GM23338 (cell line): ENCODE measurements at regions not wholly inside any gene's neighbourhood (a gene's known extent, or its start where the extent isn't known, plus 50 kb on each side); places are given as distances from the start of the nearest gene placed in this dataset.
A peak's percentile ranks its signal among the peaks of the same experiment; 100 is the strongest.

Source experiments
- ATAC-seq: fragments of 200-7000 bp; cut with Tn5 transposase; 3 replicates; pipeline ENCODE4 v1.9.1; 2020
- DNase-seq: peaks from one replicate; pipeline ENCODE4 v3.0.0-alpha.2; 2015; ENCODE audit warnings: low spot score
- H2AFZ ChIP-seq: fragments of 200-600 bp; sonication (generic); 2 replicates; pipeline ENCODE4 v1.8.0; 2016; ENCODE audit warnings: antibody characterized with exemption, mild to moderate bottlenecking, moderate library complexity
- H3F3A ChIP-seq: fragments of 200-600 bp; sonication (generic); replicated peaks from 2 replicates; pipeline ENCODE4 v1.8.0; 2017; ENCODE audit warnings: antibody characterized with exemption, mixed run types, low read depth
- H3K27ac ChIP-seq: fragments of 200-600 bp; sonication (generic); 2 replicates; pipeline ENCODE4 v1.6.1; 2016; ENCODE audit warnings: low read depth
- H3K27me3 ChIP-seq: fragments of 200-600 bp; sonication (generic); 2 replicates; pipeline ENCODE4 v1.8.0; 2016; ENCODE audit warnings: mild to moderate bottlenecking, mixed run types, moderate library complexity; ENCODE audit not compliant: insufficient read depth
- H3K36me3 ChIP-seq: fragments of 200-600 bp; sonication (generic); 2 replicates; pipeline ENCODE4 v1.8.0; 2016; ENCODE audit warnings: mild to moderate bottlenecking; ENCODE audit not compliant: insufficient read depth
- H3K4me1 ChIP-seq: fragments of 200-600 bp; sonication (generic); 2 replicates; pipeline ENCODE4 v1.8.0; 2016; ENCODE audit warnings: mild to moderate bottlenecking, moderate library complexity; ENCODE audit not compliant: insufficient read depth
- H3K4me2 ChIP-seq: fragments of 200-600 bp; sonication (generic); 2 replicates; pipeline ENCODE4 v1.7.1; 2017; ENCODE audit warnings: mixed run types
- H3K4me3 ChIP-seq: fragments of 200-600 bp; sonication (generic); 2 replicates; pipeline ENCODE4 v1.6.1; 2016; ENCODE audit warnings: mixed run types
- H3K79me2 ChIP-seq: fragments of 200-600 bp; sonication (generic); replicated peaks from 2 replicates; pipeline ENCODE4 v1.8.0; 2017; ENCODE audit warnings: mild to moderate bottlenecking; ENCODE audit not compliant: insufficient read depth
- H3K9me2 ChIP-seq: fragments of 200-600 bp; sonication (generic); 2 replicates; pipeline ENCODE4 v1.8.0; 2017; ENCODE audit not compliant: insufficient read depth
- H4K20me1 ChIP-seq: fragments of 200-600 bp; sonication (generic); replicated peaks from 2 replicates; pipeline ENCODE4 v1.8.0; 2017; ENCODE audit warnings: mild to moderate bottlenecking; ENCODE audit not compliant: insufficient read depth
- H3K27ac Mint-ChIP-seq: 2 replicates; pipeline ENCODE4 v1.8.0; 2020; ENCODE audit warnings: inconsistent platforms, mild to moderate bottlenecking, moderate library complexity, mixed read lengths
- H3K27me3 Mint-ChIP-seq: 3 replicates; pipeline ENCODE4 v1.8.0; 2022; ENCODE audit warnings: low read depth, mild to moderate bottlenecking, moderate library complexity, mixed read lengths, inconsistent platforms; ENCODE audit not compliant: insufficient read depth, poor library complexity
- H3K36me3 Mint-ChIP-seq: 3 replicates; pipeline ENCODE4 v1.8.0; 2021; ENCODE audit warnings: low read depth, mild to moderate bottlenecking, inconsistent platforms, moderate library complexity, mixed read lengths
- H3K4me1 Mint-ChIP-seq: 3 replicates; pipeline ENCODE4 v1.8.0; 2020; ENCODE audit warnings: mild to moderate bottlenecking, inconsistent platforms, mixed read lengths
- H3K4me3 Mint-ChIP-seq: 3 replicates; pipeline ENCODE4 v1.8.0; 2021; ENCODE audit warnings: moderate library complexity, mild to moderate bottlenecking, inconsistent platforms, mixed read lengths
- H3K9me3 Mint-ChIP-seq: 3 replicates; pipeline ENCODE4 v1.8.0; 2020; ENCODE audit warnings: moderate library complexity, mild to moderate bottlenecking, inconsistent platforms, mixed read lengths
- CREB1 ChIP-seq: fragments of 250-450 bp; sonication (Bioruptor Pico); IDR thresholded peaks from 2 replicates; pipeline ENCODE4 v1.5.0; 2020; ENCODE audit warnings: low read depth, mild to moderate bottlenecking, moderate library complexity
- ETS1 ChIP-seq: IDR thresholded peaks from 2 replicates; pipeline ENCODE4 v1.6.1; 2016; ENCODE audit warnings: antibody characterized with exemption
- EZH2 ChIP-seq: fragments of 200-600 bp; sonication (generic); IDR thresholded peaks from one replicate; pipeline ENCODE4 v1.8.0; 2017; ENCODE audit warnings: antibody characterized with exemption, mild to moderate bottlenecking, low read depth; ENCODE audit not compliant: unreplicated experiment
- EZH2phosphoT487 ChIP-seq: fragments of 200-600 bp; sonication (generic); IDR thresholded peaks from one replicate; pipeline ENCODE4 v1.8.1; 2018; ENCODE audit warnings: antibody characterized with exemption; ENCODE audit not compliant: unreplicated experiment
- JUNB ChIP-seq: IDR thresholded peaks from one replicate; pipeline ENCODE4 v1.6.1; 2016; ENCODE audit warnings: antibody characterized with exemption; ENCODE audit not compliant: unreplicated experiment
- NANOG ChIP-seq: IDR thresholded peaks from 2 replicates; pipeline ENCODE4 v1.6.1; 2016; ENCODE audit warnings: antibody characterized with exemption, borderline replicate concordance
- POLR2AphosphoS5 ChIP-seq: IDR thresholded peaks from 2 replicates; pipeline ENCODE4 v1.6.1; 2016; ENCODE audit warnings: antibody characterized with exemption, low read depth
- STAT1 ChIP-seq: IDR thresholded peaks from one replicate; pipeline ENCODE4 v1.6.1; 2016; ENCODE audit warnings: antibody characterized with exemption; ENCODE audit not compliant: unreplicated experiment
- ZNF114 ChIP-seq: fragments of 250-450 bp; sonication (Bioruptor Pico); IDR thresholded peaks from 2 replicates; pipeline ENCODE4 v1.5.0; 2020; ENCODE audit warnings: mild to moderate bottlenecking, moderate library complexity
- ZNF331 ChIP-seq: fragments of 250-450 bp; sonication (Bioruptor Pico); IDR thresholded peaks from 2 replicates; pipeline ENCODE4 v1.5.0; 2020; ENCODE audit warnings: low read depth, mild to moderate bottlenecking, moderate library complexity
- ZNF462 ChIP-seq: fragments of 250-450 bp; sonication (Bioruptor Pico); IDR thresholded peaks from 2 replicates; pipeline ENCODE4 v1.5.0; 2020; ENCODE audit warnings: mild to moderate bottlenecking, moderate library complexity
- TF ChIP-seq, protein P1 (sequence below): IDR thresholded peaks from one replicate; pipeline ENCODE4 v1.6.1; 2018; ENCODE audit warnings: antibody characterized with exemption; ENCODE audit not compliant: unreplicated experiment
- TF ChIP-seq, protein P2 (sequence below), 2 experiments: fragments of 200-600 bp in 1 of 2; sonication (generic) in 1 of 2; conservative IDR thresholded peaks; 2 replicates each; pipeline versions ENCODE4 v1.5.1 to v1.6.1; 2016 to 2017; ENCODE audit warnings: antibody characterized with exemption in 2 of 2, low read depth in 2 of 2, mild to moderate bottlenecking in 2 of 2, moderate library complexity in 1 of 2

DNA sequence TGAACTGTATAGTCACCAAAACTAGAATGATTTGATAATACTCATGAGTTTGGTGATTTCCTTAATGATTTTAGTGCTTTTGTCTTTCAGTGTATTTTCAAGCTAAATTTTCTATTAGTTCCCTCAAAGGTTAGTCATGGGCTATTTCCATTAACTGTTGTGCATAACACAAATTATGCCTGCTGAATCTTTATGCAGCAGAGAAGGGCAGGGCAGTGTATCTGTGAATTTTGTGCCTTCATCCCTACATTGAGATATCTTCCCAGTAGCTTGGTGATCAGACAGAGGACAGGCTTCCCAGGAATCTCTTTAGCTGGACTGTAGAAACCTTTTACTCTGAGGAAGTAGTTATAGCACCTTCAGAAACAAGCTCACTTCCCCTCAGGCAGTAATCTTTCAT lies 1036.9 kb downstream of the EFNA5 start:
- H3K4me3 ChIP-seq: no peak overlapping the region
- H2AFZ ChIP-seq: no peak overlapping the region; the same call in 1 of the 2 replicates
- H4K20me1 ChIP-seq: no peaks in the 10 kb centered on the region
- H3K27me3 Mint-ChIP-seq: no peaks in the 10 kb centered on the region
- no peaks in the 10 kb centered on the region for H3K27me3 ChIP-seq
- peak overlapping the region; percentile 75; the same call in 1 of the 2 replicates for H3K27ac Mint-ChIP-seq
- DNase-seq (no peak), ATAC-seq (no peak)
- H3K9me3 Mint-ChIP-seq: peaks cover 4% of the 10 kb centered on the region
- no peak overlapping the region for H3K4me2 ChIP-seq
- no peaks in the 10 kb centered on the region for H3K4me1 ChIP-seq
- no peaks in the 10 kb centered on the region for H3F3A ChIP-seq
- no peak overlapping the region for H3K27ac ChIP-seq
- no peaks in the 10 kb centered on the region for H3K4me1 Mint-ChIP-seq
- H3K4me3 Mint-ChIP-seq: no peak overlapping the region
- H3K36me3 ChIP-seq: peaks cover 3% of the 10 kb centered on the region; the same call in 1 of the 2 replicates
- TF ChIP-seq ZNF462 (CRISPR knock-in tag) (no peak), ETS1 (no peak), NANOG (no peak), EZH2phosphoT487 (no peak), EZH2 (no peak), STAT1 (no peak), ZNF331 (CRISPR knock-in tag) (no peak), POLR2AphosphoS5 (no peak), CREB1 (no peak), ZNF114 (CRISPR knock-in tag) (no peak), JUNB (no peak)
- TF ChIP-seq, protein P1, sequence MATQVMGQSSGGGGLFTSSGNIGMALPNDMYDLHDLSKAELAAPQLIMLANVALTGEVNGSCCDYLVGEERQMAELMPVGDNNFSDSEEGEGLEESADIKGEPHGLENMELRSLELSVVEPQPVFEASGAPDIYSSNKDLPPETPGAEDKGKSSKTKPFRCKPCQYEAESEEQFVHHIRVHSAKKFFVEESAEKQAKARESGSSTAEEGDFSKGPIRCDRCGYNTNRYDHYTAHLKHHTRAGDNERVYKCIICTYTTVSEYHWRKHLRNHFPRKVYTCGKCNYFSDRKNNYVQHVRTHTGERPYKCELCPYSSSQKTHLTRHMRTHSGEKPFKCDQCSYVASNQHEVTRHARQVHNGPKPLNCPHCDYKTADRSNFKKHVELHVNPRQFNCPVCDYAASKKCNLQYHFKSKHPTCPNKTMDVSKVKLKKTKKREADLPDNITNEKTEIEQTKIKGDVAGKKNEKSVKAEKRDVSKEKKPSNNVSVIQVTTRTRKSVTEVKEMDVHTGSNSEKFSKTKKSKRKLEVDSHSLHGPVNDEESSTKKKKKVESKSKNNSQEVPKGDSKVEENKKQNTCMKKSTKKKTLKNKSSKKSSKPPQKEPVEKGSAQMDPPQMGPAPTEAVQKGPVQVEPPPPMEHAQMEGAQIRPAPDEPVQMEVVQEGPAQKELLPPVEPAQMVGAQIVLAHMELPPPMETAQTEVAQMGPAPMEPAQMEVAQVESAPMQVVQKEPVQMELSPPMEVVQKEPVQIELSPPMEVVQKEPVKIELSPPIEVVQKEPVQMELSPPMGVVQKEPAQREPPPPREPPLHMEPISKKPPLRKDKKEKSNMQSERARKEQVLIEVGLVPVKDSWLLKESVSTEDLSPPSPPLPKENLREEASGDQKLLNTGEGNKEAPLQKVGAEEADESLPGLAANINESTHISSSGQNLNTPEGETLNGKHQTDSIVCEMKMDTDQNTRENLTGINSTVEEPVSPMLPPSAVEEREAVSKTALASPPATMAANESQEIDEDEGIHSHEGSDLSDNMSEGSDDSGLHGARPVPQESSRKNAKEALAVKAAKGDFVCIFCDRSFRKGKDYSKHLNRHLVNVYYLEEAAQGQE: no peak
- TF ChIP-seq, protein P2, sequence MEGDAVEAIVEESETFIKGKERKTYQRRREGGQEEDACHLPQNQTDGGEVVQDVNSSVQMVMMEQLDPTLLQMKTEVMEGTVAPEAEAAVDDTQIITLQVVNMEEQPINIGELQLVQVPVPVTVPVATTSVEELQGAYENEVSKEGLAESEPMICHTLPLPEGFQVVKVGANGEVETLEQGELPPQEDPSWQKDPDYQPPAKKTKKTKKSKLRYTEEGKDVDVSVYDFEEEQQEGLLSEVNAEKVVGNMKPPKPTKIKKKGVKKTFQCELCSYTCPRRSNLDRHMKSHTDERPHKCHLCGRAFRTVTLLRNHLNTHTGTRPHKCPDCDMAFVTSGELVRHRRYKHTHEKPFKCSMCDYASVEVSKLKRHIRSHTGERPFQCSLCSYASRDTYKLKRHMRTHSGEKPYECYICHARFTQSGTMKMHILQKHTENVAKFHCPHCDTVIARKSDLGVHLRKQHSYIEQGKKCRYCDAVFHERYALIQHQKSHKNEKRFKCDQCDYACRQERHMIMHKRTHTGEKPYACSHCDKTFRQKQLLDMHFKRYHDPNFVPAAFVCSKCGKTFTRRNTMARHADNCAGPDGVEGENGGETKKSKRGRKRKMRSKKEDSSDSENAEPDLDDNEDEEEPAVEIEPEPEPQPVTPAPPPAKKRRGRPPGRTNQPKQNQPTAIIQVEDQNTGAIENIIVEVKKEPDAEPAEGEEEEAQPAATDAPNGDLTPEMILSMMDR (conservative IDR thresholded peaks at IDR 0.05; ENCODE audit: low read depth in 2 of 2): no peak
- no peaks in the 10 kb centered on the region for H3K79me2 ChIP-seq
- peaks cover 2% of the 10 kb centered on the region; the same call in 2 of the 3 replicates for H3K36me3 Mint-ChIP-seq
- no peaks in the 10 kb centered on the region for H3K9me2 ChIP-seq
